CD4-positive, alpha-beta memory T cell (primary cell): ENCODE measurements at regions not wholly inside any gene's neighbourhood (a gene's known extent, or its start where the extent isn't known, plus 50 kb on each side); places are given as distances from the start of the nearest gene placed in this dataset.

Source experiments
- CTCF ChIA-PET: fragments of 350-600 bp; sonication (Branson Sonifier 250); formaldehyde crosslinking; loops from one replicate; lab custom pipeline; 2021; ENCODE audit warnings: inconsistent platforms; ENCODE audit not compliant: partially characterized antibody; lab: Charles Lee
- POLR2A ChIA-PET: fragments of 350-600 bp; sonication (Branson Sonifier 250); formaldehyde crosslinking; loops from one replicate; lab custom pipeline; 2021; ENCODE audit not compliant: partially characterized antibody; lab: Charles Lee
- DNase-seq, 5 donors: peaks; one replicate each; pipeline versions ENCODE4 v3.0.0 to v3.0.0-alpha.2; 2020 to 2022; ENCODE audit warnings: mixed read lengths in 1 of 5
- H3K27ac ChIP-seq: one replicate; pipeline ENCODE4 v1.7.0; 2013; ENCODE audit warnings: low read depth, low read length
- H3K27me3 ChIP-seq: 2 replicates; pipeline ENCODE4 v1.7.0; 2013; ENCODE audit warnings: mild to moderate bottlenecking, low read length, moderate library complexity; ENCODE audit not compliant: insufficient read depth
- H3K36me3 ChIP-seq: 2 replicates; pipeline ENCODE4 v1.7.0; 2013; ENCODE audit warnings: mild to moderate bottlenecking, low read length, moderate library complexity; ENCODE audit not compliant: insufficient read depth
- H3K4me1 ChIP-seq: 2 replicates; pipeline ENCODE4 v1.7.0; 2013; ENCODE audit warnings: mild to moderate bottlenecking, low read length, moderate library complexity; ENCODE audit not compliant: insufficient read depth
- H3K4me3 ChIP-seq, 2 donors: one replicate each; pipeline ENCODE4 v1.7.0; 2013; ENCODE audit warnings: low read length in 2 of 2, mild to moderate bottlenecking in 1 of 2
- H3K9me3 ChIP-seq, 2 donors: one replicate each; pipeline ENCODE4 v1.7.0; 2013; ENCODE audit warnings: low read length in 2 of 2, control low read depth in 1 of 2; ENCODE audit not compliant: control insufficient read depth in 1 of 2
- H3K27ac Mint-ChIP-seq, 7 donors: one replicate each; pipeline ENCODE4 v1.8.0; 2020 to 2021; ENCODE audit warnings: mixed read lengths in 7 of 7, mild to moderate bottlenecking in 6 of 7, inconsistent platforms in 3 of 7, moderate library complexity in 3 of 7
- H3K27me3 Mint-ChIP-seq, 2 donors: one replicate each; pipeline ENCODE4 v1.8.0; 2020 to 2021; ENCODE audit warnings: mixed read lengths in 2 of 2
- H3K36me3 Mint-ChIP-seq, 2 donors: one replicate each; pipeline ENCODE4 v1.8.0; 2020 to 2021; ENCODE audit warnings: mixed read lengths in 2 of 2, inconsistent platforms in 1 of 2, mild to moderate bottlenecking in 1 of 2
- H3K4me1 Mint-ChIP-seq, 4 donors: one replicate each; pipeline ENCODE4 v1.8.0; 2020 to 2021; ENCODE audit warnings: mixed read lengths in 4 of 4, mild to moderate bottlenecking in 1 of 4
- H3K4me3 Mint-ChIP-seq, 8 donors: one replicate each; pipeline ENCODE4 v1.8.0; 2020 to 2021; ENCODE audit warnings: mixed read lengths in 8 of 8, mild to moderate bottlenecking in 7 of 8, moderate library complexity in 6 of 8, inconsistent platforms in 3 of 8
- H3K9me3 Mint-ChIP-seq, 8 donors: one replicate each; pipeline ENCODE4 v1.8.0; 2020 to 2021; ENCODE audit warnings: mixed read lengths in 8 of 8, mild to moderate bottlenecking in 5 of 8, inconsistent platforms in 3 of 8, moderate library complexity in 1 of 8
- intact Hi-C: fragments of 100-400 bp; cut with micrococcal nuclease; formaldehyde crosslinking; loops from one replicate; pipeline ENCODE4 v1.15.1; 2023

DNA sequence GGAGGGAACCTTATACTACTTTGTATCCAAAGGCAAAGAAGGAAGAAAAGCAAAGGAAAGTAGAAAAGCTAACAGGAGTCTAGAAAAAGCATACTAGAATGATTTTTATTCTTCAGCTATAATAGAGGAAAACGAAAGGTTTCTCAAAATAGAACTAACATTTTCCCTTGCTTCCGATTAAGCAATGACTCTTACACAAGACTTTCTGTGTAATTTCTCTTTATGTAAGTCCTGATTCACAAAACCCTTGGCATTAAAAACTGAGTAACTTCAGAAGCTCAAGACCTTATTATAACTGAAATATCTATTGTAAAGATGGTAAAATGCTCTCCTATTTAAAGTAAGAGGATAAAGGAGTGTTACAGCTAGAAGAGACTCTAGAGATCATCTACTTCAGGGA lies 97.4 kb downstream of the DTWD1 start:
- Mint-ChIP-seq H3K36me3 (no peaks in the 10 kb centered on the region), H3K27me3 (peaks cover 3% of the 10 kb centered on the region in 2 donors), H3K27ac (no peak overlapping the region), H3K4me3 (no peak overlapping the region), H3K4me1 (no peaks in the 10 kb centered on the region), H3K9me3 (peaks cover 0 to 3% (median 1%) of the 10 kb centered on the region in 8 donors)
- H3K9me3 ChIP-seq: no peaks in the 10 kb centered on the region
- no peaks in the 10 kb centered on the region for H3K4me1 ChIP-seq
- CTCF ChIA-PET: no interaction called here
- no peaks in the 10 kb centered on the region for H3K36me3 ChIP-seq
- intact Hi-C loops: no loop called here
- POLR2A ChIA-PET: no interaction called here
- no peak for DNase-seq
- H3K27me3 ChIP-seq: peaks cover 4% of the 10 kb centered on the region
- H3K4me3 ChIP-seq: no peak overlapping the region
- H3K27ac ChIP-seq: no peak overlapping the region

- H3K36me3 ChIP-seq: no peaks in the 10 kb centered on the region
- H3K9me3 ChIP-seq: no peaks in the 10 kb centered on the region
- Mint-ChIP-seq H3K36me3 (no peaks in the 10 kb centered on the region), H3K27me3 (peaks cover 3 to 5% of the 10 kb centered on the region in 2 donors), H3K4me1 (no peaks in the 10 kb centered on the region), H3K4me3 (no peak overlapping the region), H3K9me3 (peaks cover 0 to 3% (median under 1%) of the 10 kb centered on the region in 8 donors), H3K27ac (no peak overlapping the region)
- POLR2A ChIA-PET: no interaction called here
- CTCF ChIA-PET: no interaction called here
- H3K4me1 ChIP-seq: no peaks in the 10 kb centered on the region
- peaks cover 4% of the 10 kb centered on the region for H3K27me3 ChIP-seq
- intact Hi-C loops: no loop called here
- H3K4me3 ChIP-seq: no peak overlapping the region
- DNase-seq: no peak
- no peak overlapping the region for H3K27ac ChIP-seq
Measured at GRCh38 chr15:49718846-49719245, 98.0 kb downstream of the DTWD1 start.

GRCh38 chr15:49720261-49720660 lies 99.4 kb downstream of the DTWD1 start:
- Histone ChIP-seq H3K4me3 (no peak overlapping the region), H3K27ac (no peak overlapping the region), H3K4me1 (no peaks in the 10 kb centered on the region), H3K9me3 (no peaks in the 10 kb centered on the region), H3K36me3 (no peaks in the 10 kb centered on the region), H3K27me3 (peaks cover 4% of the 10 kb centered on the region)
- ChIA-PET CTCF (no interaction called here), POLR2A (no interaction called here)
- Mint-ChIP-seq H3K4me1 (no peaks in the 10 kb centered on the region), H3K27ac (no peak overlapping the region), H3K36me3 (no peaks in the 10 kb centered on the region), H3K9me3 (peaks cover 0 to 5% (median under 1%) of the 10 kb centered on the region in 8 donors), H3K27me3 (peaks cover 3 to 5% of the 10 kb centered on the region in 2 donors), H3K4me3 (no peak overlapping the region)
- DNase-seq: no peak
- intact Hi-C loops: no loop called here

DNA sequence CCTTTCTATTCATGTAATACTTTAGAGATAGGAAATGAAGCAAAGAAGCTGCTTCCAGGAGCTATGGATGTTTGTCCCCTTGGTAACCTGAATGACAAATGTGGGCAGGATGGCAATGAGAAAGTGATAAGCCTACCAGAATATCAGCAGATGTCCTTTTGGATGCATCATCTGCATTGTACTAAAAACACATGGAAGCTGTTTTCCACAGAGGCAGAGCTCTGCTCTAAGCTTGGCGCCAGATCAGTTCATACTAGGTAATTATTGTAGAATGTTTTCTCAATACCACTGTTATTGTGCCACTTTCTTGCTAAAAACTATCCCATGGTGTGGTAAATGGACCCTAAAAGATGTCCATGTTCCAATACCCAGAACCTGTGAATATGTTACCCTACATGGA lies 100.2 kb downstream of the DTWD1 start:
- ChIA-PET CTCF (no interaction called here), POLR2A (no interaction called here)
- DNase-seq: no peak
- intact Hi-C loops: no loop called here
- Mint-ChIP-seq H3K27me3 (peaks cover 3 to 5% of the 10 kb centered on the region in 2 donors), H3K4me3 (no peak overlapping the region), H3K9me3 (peaks cover 0 to 13% (median 6%) of the 10 kb centered on the region in 8 donors), H3K4me1 (no peaks in the 10 kb centered on the region), H3K27ac (no peak overlapping the region), H3K36me3 (no peaks in the 10 kb centered on the region)
- H3K27me3 ChIP-seq: peaks cover 4% of the 10 kb centered on the region
- H3K4me3 ChIP-seq: no peak overlapping the region
- no peaks in the 10 kb centered on the region for H3K36me3 ChIP-seq
- no peaks in the 10 kb centered on the region for H3K4me1 ChIP-seq
- H3K9me3 ChIP-seq: no peaks in the 10 kb centered on the region
- H3K27ac ChIP-seq: no peak overlapping the region

GRCh38 chr15:49721621-49722020 lies 100.8 kb downstream of the DTWD1 start:
- intact Hi-C loops: no loop called here
- H3K4me1 Mint-ChIP-seq: no peaks in the 10 kb centered on the region
- Histone ChIP-seq H3K27me3 (peaks cover 4% of the 10 kb centered on the region), H3K4me1 (no peaks in the 10 kb centered on the region), H3K4me3 (no peak overlapping the region), H3K9me3 (no peaks in the 10 kb centered on the region), H3K27ac (no peak overlapping the region), H3K36me3 (no peaks in the 10 kb centered on the region)
- H3K4me3 Mint-ChIP-seq: no peak overlapping the region
- H3K27me3 Mint-ChIP-seq: peaks cover 3 to 8% of the 10 kb centered on the region in 2 donors
- POLR2A ChIA-PET: no interaction called here
- CTCF ChIA-PET: no interaction called here
- peaks cover 0 to 18% (median 9%) of the 10 kb centered on the region in 8 donors for H3K9me3 Mint-ChIP-seq
- H3K27ac Mint-ChIP-seq: peak overlapping the region in 1 of 7 donors; percentile 42
- no peak for DNase-seq
- H3K36me3 Mint-ChIP-seq: no peaks in the 10 kb centered on the region

GRCh38 chr15:49723981-49724380 lies 103.1 kb downstream of the DTWD1 start:
- H3K4me3 Mint-ChIP-seq: no peak overlapping the region
- H3K27me3 Mint-ChIP-seq: peaks cover 5 to 8% of the 10 kb centered on the region in 2 donors
- H3K4me3 ChIP-seq: no peak overlapping the region
- H3K4me1 ChIP-seq: no peaks in the 10 kb centered on the region
- ChIA-PET CTCF (no interaction called here), POLR2A (no interaction called here)
- H3K36me3 Mint-ChIP-seq: no peaks in the 10 kb centered on the region
- H3K9me3 ChIP-seq: no peaks in the 10 kb centered on the region
- H3K27me3 ChIP-seq: peaks cover 4% of the 10 kb centered on the region
- no peaks in the 10 kb centered on the region for H3K36me3 ChIP-seq
- DNase-seq: no peak
- intact Hi-C loops: no loop called here
- H3K9me3 Mint-ChIP-seq: peaks cover 3 to 26% (median 16%) of the 10 kb centered on the region in 8 donors
- no peak overlapping the region for H3K27ac ChIP-seq
- H3K27ac Mint-ChIP-seq: no peak overlapping the region
- H3K4me1 Mint-ChIP-seq: no peaks in the 10 kb centered on the region

GRCh38 chr15:49731187-49732099 lies 110.6 kb downstream of the DTWD1 start:
- CTCF ChIA-PET: no interaction called here
- no peak overlapping the region for H3K27ac Mint-ChIP-seq

More at GRCh38 chr15:49731187-49732099, 110.6 kb downstream of the DTWD1 start:
- Mint-ChIP-seq H3K4me3 (no peak overlapping the region), H3K36me3 (no peaks in the 10 kb centered on the region), H3K9me3 (peaks cover 2 to 12% (median 8%) of the 10 kb centered on the region in 8 donors), H3K4me1 (no peaks in the 10 kb centered on the region), H3K27me3 (peaks cover under 1 to 10% of the 10 kb centered on the region in 2 donors)
- POLR2A ChIA-PET: no interaction called here
- no peaks in the 10 kb centered on the region for H3K9me3 ChIP-seq
- H3K4me1 ChIP-seq: no peaks in the 10 kb centered on the region
- no peaks in the 10 kb centered on the region for H3K27me3 ChIP-seq
- no peaks in the 10 kb centered on the region for H3K36me3 ChIP-seq
- H3K27ac ChIP-seq: no peak overlapping the region
- no peak overlapping the region for H3K4me3 ChIP-seq
- intact Hi-C loops: no loop called here
- DNase-seq: no peak
